HG03342 (cell line): ENCODE measurements at regions not wholly inside any gene's neighbourhood (a gene's known extent, or its start where the extent isn't known, plus 50 kb on each side); places are given as distances from the start of the nearest gene placed in this dataset.
"Not testable (repeated sequence)": the region's sequence is repeated elsewhere in the genome, so short reads cannot be mapped to it uniquely, and the experiment has no call there.

Experiments used
- ATAC-seq: cut with Tn5 transposase; IDR thresholded peaks from one replicate; pipeline ENCODE4 v1.9.1; 2021; ENCODE audit warnings: mild to moderate bottlenecking, moderate library complexity; ENCODE audit not compliant: unreplicated experiment

DNA sequence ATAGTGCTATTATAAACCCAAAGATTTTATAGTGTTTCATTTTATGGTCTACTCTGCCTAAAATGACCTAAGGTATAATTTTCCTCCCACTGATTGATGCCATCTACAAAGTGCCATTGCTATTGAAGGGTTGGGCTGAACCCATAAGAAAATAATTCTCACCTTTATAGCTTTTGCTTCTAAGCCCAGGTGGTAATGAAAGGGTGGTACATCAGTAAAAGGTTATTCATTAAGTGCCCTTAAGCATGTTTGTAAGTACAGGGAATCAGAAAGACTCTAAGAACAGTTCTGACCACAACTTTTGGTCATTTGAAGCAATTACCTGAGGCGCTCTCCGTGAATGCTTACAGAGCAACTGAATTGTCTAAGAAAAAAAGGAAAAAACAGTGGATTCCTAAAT lies 1247.3 kb downstream of the NXPH1 start:
- ATAC-seq: no peak

DNA sequence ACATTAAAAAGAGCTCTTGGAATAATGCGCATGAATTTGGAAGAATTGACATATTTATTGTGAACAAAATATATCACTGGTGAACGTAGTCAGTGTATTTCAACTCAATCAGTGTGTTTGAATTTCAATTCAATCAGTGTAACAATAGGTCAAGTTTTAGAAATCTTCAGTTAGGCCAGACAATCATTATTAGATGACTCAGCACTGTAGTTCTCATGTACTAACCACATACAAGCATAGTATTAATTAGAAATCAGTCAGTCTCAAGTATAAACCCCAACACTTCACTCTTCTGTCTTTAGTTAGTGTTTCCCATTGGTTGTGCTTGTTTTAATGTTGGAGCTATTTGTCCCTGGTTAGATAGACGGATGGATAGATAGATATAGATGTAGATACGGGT lies 1247.9 kb downstream of the NXPH1 start:
- ATAC-seq: no peak

DNA sequence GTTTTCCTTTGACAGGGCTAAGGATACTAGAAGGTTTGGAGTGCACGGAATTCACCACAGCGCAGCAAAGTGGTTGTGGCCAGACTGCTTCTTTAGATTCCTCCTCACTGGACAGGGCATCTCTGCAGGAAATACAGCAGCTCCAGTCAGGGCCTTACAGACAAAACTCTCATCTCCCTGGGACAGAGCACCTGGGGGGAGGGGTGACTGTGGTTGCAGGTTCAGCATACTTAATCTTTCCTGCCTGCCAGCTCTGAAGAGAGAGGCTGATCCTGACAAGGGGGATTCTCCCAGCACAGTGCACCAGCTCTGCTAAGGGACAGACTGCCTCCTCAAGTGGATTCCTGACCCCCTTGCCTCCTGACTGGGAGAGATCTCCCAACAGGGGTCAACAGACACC lies 1257.9 kb downstream of the NXPH1 start:
- ATAC-seq: no peak

DNA sequence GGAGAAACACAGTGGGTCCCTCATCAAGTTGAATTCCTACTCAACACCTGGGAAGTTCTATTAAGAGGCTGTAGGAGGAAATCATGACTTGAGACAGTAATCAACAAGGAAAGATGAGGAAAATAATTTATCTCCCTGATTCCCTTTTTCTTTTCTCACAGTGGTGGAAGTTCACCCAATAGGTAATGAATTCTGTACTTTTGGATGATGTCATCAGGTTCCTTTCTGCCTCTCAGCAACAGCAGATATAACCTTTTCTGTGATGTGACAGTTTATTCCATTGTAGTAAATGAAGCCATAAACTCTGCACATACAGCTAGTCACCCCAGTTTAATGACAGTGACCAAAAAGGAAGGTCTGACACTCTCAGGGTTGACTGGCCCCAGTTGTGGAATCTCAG lies 1265.0 kb downstream of the NXPH1 start:
- no peak for ATAC-seq

DNA sequence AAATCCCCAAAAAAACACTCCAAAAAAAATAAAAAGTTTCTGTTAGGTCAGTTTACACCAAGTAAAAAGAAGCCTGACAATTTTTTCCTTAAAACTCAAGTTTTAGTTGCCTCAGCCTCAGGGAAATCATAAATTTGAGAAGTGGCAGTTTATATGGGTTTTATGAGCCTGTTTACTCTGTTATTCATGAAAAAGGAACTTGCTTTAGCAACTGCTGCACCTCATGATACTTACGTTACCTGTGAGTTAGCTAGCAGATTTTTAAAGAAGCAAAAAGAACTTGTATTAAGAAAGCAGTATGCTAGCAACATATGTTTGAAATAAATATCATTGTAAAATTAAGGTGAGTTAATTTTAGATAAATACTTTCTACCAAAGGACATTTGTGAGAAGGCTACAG lies 1264.5 kb upstream of the PHF14 start:
- no peak for ATAC-seq

DNA sequence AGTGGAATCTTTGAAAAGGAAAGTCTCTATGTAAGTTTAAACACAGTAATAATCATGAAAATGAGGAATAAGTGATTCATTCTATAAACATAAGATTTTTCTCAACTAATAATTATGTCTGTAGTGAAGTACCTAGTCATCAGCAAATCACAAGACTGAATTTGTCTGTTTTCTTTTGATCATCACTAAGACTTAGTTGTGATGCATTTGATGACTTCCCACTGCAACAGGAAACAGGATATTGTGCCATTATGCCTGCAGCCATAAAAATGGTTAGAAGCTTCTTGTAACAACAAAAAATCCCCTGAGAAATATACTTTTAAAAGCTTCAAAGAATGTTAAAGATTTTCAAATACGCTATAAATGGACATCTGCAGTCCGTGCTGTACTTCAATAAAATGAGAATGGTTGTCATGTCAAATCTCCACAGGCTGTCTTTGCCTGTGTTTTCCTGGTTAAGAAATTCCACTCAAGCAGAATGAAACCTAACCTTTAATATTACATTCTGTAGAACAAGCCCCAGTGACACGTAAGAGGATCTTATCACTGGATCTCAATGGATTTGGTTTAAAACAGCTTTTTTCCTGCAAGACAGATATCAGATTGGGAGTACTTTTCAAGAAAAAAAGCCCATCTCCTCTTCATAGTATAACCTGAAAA lies 1262.3 kb upstream of the PHF14 start:
- ATAC-seq: no peak

DNA sequence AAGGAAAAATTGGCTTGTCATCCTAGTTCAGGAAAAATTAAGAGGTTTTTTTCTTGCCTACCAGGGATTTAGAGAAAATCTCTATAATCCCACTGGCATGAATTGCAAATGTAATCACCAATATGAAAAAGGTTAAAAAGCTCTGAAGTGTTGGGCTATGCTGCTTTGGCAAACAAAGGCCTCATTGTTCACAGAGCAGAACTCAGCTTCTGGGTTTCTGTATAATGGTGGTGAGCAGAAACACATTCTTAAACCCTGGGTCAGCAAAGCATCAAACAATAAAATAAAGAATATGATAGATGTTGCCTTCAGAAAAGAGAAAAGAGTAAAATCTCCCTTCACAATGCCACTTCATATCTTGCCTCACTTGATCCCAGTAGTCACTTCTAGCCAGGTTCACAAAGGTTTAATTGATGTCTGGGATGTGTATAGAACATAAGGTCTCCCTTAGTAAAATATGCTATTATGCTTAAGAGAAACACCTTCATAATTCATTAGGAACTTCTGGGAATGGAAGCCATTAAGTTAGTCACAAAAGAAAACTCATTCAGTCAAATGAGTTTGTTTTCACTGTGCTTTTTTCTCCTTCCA lies 1255.5 kb upstream of the PHF14 start:
- ATAC-seq: no peak

DNA sequence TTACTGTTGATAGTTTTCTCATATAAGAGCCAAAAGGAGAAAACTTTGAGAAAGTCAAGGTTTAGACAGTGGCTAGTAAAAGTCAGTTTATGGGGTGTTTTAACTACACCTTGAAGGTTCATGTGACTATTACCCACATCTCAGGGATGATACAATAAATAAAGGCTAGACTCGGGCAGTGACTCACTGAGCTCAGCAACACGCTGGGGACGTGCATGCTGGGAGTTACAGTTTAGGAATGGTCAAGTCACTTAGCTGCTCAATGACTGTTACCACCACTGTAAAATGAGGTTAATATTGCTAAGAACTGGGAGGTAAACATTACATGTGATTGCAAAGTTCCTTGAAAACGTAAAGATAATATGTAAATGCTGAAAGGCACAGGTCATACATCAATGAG lies 1254.4 kb upstream of the PHF14 start:
- ATAC-seq: no peak

DNA sequence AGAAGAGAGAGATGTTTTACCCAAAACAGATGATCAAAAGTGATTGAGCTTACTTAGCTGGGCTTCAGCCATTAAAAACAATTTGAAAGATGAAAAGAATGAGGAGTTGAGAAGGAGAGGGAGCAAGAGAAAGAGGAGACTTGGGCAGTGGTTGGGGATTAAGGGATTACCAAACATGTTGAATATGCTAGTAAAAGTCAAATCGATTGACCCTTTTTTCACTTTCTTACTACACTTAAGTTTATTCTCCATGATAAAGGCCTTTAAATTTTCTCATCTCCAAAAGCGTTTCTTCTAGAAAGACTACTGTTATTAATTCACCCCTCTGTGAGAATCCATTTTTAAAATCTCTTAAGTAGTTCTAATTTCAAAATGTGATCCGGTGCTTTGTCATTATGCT lies 1254.0 kb upstream of the PHF14 start:
- ATAC-seq: no peak

DNA sequence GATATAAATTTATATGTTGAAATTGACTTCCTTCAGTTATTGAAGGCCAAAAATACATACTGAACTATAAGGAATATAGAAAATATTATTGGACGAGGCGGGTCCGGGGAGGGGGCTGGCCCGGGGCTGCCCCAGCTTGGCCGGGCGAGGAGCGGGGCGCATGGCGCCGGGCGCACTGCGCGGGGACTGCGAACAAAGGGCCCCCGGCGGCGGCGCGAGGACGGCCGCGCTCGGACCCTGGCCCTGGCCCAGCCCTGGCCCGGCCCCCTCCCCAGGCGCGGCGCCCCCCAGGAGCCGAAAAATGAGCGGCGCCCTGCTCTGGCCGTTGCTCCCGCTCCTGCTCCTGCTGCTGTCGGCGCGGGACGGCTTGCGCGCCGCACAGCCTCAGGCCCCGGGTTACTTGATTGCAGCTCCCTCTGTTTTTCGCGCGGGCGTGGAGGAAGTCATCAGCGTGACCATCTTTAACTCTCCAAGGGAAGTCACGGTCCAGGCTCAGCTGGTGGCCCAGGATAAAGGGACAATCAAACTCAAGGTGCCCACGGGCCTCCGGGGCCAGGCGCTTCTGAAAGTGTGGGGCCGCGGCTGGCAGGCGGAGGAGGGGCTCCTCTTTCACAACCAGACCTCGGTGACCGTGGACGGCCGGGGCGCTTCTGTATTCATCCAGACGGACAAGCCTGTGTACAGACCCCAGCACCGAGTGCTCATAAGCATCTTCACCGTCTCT lies 1247.6 kb upstream of the PHF14 start:
- ATAC-seq: not testable (repeated sequence)

DNA sequence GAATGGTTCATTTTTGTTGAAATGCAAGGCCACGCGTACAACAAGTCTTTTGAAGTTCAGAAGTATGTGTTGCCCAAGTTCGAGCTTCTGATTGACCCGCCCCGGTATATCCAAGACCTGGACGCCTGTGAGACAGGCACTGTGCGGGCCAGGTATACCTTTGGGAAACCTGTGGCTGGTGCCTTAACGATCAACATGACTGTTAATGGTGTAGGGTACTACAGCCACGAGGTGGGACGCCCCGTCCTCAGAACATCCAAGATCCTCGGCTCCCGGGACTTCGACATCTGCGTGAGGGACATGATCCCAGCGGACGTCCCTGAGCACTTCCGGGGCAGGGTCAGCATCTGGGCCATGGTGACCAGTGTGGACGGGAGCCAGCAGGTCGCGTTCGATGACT lies 1246.9 kb upstream of the PHF14 start:
- not testable (repeated sequence) for ATAC-seq

DNA sequence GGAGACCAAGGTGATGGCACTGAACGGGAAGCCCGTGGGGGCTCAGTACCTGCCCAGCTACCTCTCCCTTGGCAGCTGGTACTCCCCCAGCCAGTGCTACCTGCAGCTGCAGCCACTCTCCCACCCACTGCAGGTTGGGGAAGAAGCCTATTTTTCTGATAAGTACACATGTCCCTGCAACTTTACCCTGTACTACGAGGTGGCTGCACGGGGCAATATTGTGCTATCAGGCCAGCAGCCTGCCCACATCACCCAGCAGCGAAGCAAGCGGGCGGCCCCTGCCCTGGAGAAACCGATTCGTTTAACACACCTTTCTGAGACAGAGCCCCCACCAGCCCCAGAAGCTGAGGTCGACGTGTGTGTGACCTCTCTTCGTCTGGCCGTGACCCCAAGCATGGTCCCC lies 1246.2 kb upstream of the PHF14 start:
- ATAC-seq: not testable (repeated sequence)

DNA sequence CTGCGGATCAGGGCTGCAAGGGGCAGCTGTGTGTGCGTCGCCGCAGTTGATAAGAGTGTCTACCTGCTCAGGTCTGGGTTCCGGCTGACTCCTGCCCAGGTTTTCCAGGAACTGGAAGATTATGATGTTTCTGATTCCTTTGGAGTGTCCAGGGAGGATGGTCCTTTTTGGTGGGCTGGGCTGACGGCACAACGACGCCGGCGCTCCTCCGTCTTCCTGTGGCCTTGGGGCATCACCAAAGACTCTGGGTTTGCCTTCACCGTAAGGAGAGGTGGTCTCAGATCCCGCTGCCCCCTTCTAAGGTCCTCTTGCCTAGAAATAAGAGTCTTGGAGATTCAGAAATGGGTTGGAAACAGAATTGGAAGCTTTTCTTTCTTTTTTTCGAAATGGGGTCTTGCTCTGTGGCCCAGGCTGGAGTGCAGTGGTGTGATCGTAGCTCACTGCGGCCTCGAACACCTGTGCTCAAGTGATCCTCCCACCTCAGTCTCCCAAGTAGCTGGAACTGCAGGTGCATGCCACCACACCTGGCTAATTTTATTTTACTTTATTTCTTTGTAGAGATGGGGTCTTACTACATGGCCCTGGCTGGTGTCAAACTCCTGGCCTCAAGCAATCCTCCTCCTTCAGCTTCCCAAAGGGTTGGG lies 1245.5 kb upstream of the PHF14 start:
- ATAC-seq: not testable (repeated sequence)

DNA sequence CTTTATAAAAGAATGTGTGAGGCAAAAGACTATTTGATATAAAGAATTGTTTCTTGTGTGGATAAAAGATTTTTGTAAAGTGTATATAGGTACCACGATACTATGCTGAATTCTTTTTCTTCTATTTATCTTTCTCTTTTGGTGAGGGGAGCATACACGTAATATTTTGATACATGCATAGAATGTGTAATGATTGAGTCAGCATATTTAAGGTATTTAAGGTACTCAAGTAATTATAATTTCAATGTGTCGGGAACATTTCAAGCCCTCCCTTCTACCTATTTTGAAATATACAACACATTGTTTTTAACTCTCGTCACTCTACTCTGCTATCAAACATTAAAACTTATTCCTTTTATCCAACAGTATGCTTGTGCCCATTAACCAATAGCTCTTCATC lies 1221.6 kb upstream of the PHF14 start:
- ATAC-seq: no peak

DNA sequence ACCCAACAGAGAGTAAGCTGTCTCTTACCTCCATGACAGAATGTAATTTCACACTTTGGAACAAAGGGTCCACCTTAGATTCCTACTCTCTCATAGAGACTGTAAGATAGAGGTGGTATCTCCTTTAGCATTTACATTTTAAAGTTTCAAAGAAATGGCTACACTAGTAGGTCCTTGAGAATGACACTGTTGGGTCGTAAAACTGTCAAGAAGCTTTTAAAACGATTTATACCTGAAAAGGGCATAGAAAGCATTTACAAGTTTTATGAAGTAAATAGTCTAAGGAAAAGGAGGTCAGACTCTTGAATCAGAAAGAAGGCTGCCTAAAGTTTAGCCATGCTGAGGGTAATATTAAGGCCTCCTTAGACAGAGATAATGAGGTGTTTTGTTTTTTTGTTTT lies 1212.4 kb upstream of the PHF14 start:
- no peak for ATAC-seq

DNA sequence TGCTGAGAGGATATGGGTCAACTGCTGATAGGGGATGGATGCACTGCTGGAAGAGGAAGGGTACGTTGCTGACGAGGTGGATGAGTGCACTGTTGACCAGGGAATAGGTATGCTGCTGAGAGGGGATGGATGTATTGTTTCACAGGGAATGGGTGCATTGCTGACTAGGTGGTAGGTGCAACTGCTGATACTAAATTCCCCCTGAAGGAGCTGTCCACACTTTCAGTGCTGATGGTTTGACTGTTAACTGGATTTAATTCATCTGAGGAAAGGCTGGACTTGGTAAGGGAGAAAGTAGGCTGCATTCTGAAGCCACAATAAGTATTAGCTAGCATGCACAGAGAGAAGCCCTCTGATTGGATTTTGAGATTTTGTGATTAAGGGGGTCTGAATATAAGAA lies 1196.8 kb upstream of the PHF14 start:
- no peak for ATAC-seq

DNA sequence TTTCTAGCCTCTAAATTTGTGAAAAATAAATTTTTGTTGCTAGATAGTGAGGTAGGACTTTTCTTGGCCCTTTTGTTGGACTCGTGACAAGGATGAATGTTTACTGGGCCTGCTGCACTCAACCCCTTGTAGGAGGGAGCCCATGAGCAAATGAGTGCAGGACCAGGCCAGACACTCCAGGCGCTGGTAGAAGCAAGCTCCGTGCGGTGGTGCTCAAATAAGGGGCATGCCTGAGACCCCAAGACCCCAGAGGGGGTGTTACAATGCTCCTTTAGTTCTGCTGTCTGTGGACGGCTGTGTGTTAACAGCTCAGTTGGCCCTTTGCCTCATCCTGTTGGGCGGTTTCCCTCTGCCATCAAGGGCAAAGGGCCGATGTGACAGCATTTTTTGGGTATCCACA lies 1195.3 kb upstream of the PHF14 start:
- no peak for ATAC-seq

DNA sequence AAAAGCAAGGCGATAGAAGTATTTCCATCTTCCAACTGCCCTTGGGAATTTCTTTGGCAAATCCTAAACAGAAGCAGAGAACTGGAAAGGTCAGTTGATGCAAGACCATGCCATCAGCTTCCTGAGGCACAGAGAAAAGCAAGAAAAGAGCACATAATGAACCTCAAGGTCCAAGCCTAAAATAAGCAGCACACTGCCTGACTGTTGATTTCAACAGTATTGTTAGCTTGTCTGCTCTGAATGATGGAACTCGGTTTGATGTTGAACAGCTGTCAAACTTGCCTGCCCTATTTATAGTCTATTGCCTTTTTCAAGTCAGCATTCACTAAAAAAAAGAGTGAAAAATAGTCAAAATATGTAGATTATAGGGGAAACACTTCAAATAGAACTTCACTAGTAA lies 1192.0 kb upstream of the PHF14 start:
- ATAC-seq: no peak

DNA sequence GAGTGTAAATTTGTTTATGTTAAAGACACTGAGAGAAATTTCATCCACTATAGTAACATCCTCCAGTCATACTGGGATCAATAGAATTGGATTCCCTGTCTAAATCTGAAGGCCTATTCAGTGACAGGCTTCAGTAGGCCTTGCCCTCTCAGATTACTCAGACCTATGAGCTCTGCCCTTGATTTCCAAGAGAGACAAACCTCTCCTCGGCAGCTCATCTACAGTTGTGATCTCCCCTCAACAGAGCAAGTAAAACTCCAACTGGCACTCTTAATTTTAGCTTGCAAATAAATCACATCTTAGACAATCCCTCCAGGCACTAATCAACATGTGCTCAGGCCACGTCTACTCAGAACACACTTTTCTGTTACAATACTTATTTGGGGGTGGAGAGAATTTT lies 1191.4 kb upstream of the PHF14 start:
- no peak for ATAC-seq

DNA sequence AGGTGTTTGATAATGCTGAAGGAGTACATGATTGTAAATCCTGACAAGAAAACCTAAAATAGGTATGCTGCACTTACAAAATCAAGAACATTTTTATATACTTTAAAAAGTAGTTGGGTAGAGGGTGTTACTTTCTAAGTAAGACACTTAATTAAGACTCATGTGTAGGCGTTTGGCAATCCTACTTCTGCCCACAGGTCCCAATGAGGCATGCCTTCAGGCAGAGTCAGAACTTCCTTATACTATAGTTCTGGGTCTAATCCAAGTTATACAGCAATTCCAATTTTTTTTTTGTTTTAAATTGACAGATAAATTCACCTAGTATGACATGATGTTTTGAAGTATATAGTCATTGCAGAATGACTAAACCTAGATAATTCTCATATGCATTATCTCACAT lies 1188.5 kb upstream of the PHF14 start:
- no peak for ATAC-seq

DNA sequence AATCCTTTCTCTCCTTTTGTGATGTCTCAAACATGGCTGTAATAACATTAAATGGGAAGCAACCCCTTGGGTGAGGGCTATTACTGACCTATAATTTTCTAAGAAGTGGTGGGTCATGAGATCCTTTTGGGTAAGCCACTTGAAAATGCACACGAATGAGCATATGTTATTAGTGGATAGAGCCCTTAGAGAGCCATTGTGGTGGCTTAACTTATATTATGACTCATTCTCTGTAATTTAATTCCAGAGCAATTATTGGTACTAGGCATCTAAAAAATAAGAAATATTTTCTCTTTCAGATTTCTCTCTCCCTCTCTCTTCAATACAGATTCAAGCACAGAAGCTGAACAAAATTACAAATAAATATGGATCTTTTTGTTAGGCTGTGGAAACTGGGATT lies 1177.4 kb upstream of the PHF14 start:
- no peak for ATAC-seq
